ENCODE measurements at regions not wholly inside any gene's neighbourhood (a gene's known extent, or its start where the extent isn't known, plus 50 kb on each side); places are given as distances from the start of the nearest gene placed in this dataset.

GRCh38 chr1:164225011-164225410 is 334.0 kb upstream of the PBX1 start:
- TF ChIP-seq, protein P1, sequence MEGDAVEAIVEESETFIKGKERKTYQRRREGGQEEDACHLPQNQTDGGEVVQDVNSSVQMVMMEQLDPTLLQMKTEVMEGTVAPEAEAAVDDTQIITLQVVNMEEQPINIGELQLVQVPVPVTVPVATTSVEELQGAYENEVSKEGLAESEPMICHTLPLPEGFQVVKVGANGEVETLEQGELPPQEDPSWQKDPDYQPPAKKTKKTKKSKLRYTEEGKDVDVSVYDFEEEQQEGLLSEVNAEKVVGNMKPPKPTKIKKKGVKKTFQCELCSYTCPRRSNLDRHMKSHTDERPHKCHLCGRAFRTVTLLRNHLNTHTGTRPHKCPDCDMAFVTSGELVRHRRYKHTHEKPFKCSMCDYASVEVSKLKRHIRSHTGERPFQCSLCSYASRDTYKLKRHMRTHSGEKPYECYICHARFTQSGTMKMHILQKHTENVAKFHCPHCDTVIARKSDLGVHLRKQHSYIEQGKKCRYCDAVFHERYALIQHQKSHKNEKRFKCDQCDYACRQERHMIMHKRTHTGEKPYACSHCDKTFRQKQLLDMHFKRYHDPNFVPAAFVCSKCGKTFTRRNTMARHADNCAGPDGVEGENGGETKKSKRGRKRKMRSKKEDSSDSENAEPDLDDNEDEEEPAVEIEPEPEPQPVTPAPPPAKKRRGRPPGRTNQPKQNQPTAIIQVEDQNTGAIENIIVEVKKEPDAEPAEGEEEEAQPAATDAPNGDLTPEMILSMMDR (IDR thresholded peaks at IDR 0.05), result no peak
- TF ChIP-seq POLR2AphosphoS5 (IDR thresholded peaks at IDR 0.05) (no peak), EP300 (IDR thresholded peaks at IDR 0.05) (no peak)

Measured in upper lobe of left lung (tissue), 4 donors.